ENCODE measurements at regions not wholly inside any gene's neighbourhood (a gene's known extent, or its start where the extent isn't known, plus 50 kb on each side); places are given as distances from the start of the nearest gene placed in this dataset.

- TF ChIP-seq CTCF (IDR thresholded peaks at IDR 0.05; ENCODE audit: insufficient read depth, low read depth, low read length) (no peak), EZH2 (IDR thresholded peaks at IDR 0.05; ENCODE audit: insufficient read depth, low read length) (no peak)
Observed at GRCh38 chr12:90396556-90396955, 558.4 kb downstream of the CCER1 start.
